MM.1S (cell line): ENCODE measurements at regions not wholly inside any gene's neighbourhood (a gene's known extent, or its start where the extent isn't known, plus 50 kb on each side); places are given as distances from the start of the nearest gene placed in this dataset.

Experiments
- DNase-seq: peaks from one replicate; pipeline ENCODE4 v3.0.0-alpha.2; 2015
- H2AFZ ChIP-seq: fragments of 300-600 bp; sonication (generic); 2 replicates; pipeline ENCODE4 v1.6.0; 2016; ENCODE audit warnings: antibody characterized with exemption, low read length
- H3F3A ChIP-seq: fragments of 300-600 bp; sonication (generic); 2 replicates; pipeline ENCODE4 v1.6.1; 2016; ENCODE audit warnings: mild to moderate bottlenecking, antibody characterized with exemption, low read length, moderate library complexity, mixed read lengths; ENCODE audit not compliant: insufficient read depth
- H3K27ac ChIP-seq: fragments of 300-600 bp; sonication (generic); 2 replicates; pipeline ENCODE4 v1.5.1; 2016; ENCODE audit warnings: mild to moderate bottlenecking, low read length
- H3K27me3 ChIP-seq: fragments of 300-600 bp; sonication (generic); replicated peaks from 2 replicates; pipeline ENCODE4 v1.6.0; 2016; ENCODE audit warnings: low read length; ENCODE audit not compliant: insufficient read depth
- H3K36me3 ChIP-seq: fragments of 300-600 bp; sonication (generic); replicated peaks from 2 replicates; pipeline ENCODE4 v1.6.1; 2016; ENCODE audit warnings: mild to moderate bottlenecking, low read length, mixed read lengths; ENCODE audit not compliant: insufficient read depth
- H3K4me1 ChIP-seq: fragments of 300-600 bp; sonication (generic); 2 replicates; pipeline ENCODE4 v1.6.1; 2016; ENCODE audit warnings: low read length, mixed read lengths
- H3K4me2 ChIP-seq: fragments of 300-600 bp; sonication (generic); 2 replicates; pipeline ENCODE4 v1.6.0; 2016; ENCODE audit warnings: low read depth, low read length
- H3K4me3 ChIP-seq: fragments of 300-600 bp; sonication (generic); 2 replicates; pipeline ENCODE4 v1.5.1; 2016; ENCODE audit warnings: low read length, mixed read lengths
- H3K79me2 ChIP-seq: fragments of 300-600 bp; sonication (generic); 2 replicates; pipeline ENCODE4 v1.6.1; 2016; ENCODE audit warnings: mixed run types, low read length, mixed read lengths
- H3K9ac ChIP-seq: fragments of 300-600 bp; sonication (generic); 2 replicates; pipeline ENCODE4 v1.6.1; 2016; ENCODE audit warnings: low read length, mixed read lengths
- H3K9me2 ChIP-seq: fragments of 300-600 bp; sonication (generic); replicated peaks from 2 replicates; pipeline ENCODE4 v1.6.1; 2016; ENCODE audit warnings: mild to moderate bottlenecking, low read length, mixed read lengths; ENCODE audit not compliant: insufficient read depth
- H3K9me3 ChIP-seq: fragments of 300-600 bp; sonication (generic); replicated peaks from 2 replicates; pipeline ENCODE4 v1.6.1; 2016; ENCODE audit warnings: mild to moderate bottlenecking, low read length, mixed read lengths; ENCODE audit not compliant: insufficient read depth
- H4K20me1 ChIP-seq: fragments of 300-600 bp; sonication (generic); 2 replicates; pipeline ENCODE4 v1.6.1; 2016; ENCODE audit warnings: mild to moderate bottlenecking, low read length, moderate library complexity, mixed read lengths; ENCODE audit not compliant: insufficient read depth
- EZH2 ChIP-seq: fragments of 300-600 bp; sonication (generic); optimal IDR thresholded peaks from 2 replicates; pipeline ENCODE3; 2017; ENCODE audit warnings: low read depth, mild to moderate bottlenecking, antibody characterized with exemption, low read length, mixed read lengths
- EZH2phosphoT487 ChIP-seq: fragments of 300-600 bp; sonication (generic); IDR thresholded peaks from 2 replicates; pipeline ENCODE4 v1.6.1; 2018; ENCODE audit warnings: antibody characterized with exemption, low read length
- TF ChIP-seq, protein P1 (sequence below): fragments of 300-600 bp; sonication (generic); IDR thresholded peaks from 2 replicates; pipeline ENCODE4 v1.5.1; 2016; ENCODE audit warnings: antibody characterized with exemption, low read length, mixed read lengths

DNA sequence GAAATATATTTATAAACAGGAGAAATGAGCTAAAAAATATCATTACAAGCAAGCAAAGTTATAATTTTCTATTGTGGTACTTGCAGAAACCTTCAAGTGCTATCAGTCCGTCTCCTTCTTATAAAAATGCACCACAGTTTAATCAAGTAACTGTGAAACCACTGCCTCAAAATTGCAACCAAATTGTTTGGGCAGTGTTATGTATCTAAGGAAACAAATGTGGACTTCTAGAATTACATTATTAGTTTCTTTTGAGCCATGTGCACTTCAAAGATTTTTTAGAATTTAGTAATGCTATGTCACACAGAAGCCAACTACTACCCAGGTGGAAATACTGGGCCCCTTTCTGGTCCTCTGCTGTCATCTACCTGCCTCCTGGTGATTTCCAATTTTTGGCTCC lies 495.6 kb downstream of the NYAP2 start:
- Histone ChIP-seq H3K4me3 (no peak overlapping the region), H4K20me1 (no peaks in the 10 kb centered on the region), H3K4me2 (no peak overlapping the region), H3K9me3 (no peaks in the 10 kb centered on the region), H3K9ac (no peak overlapping the region), H3F3A (no peaks in the 10 kb centered on the region), H3K36me3 (no peaks in the 10 kb centered on the region), H3K27ac (no peak overlapping the region), H3K4me1 (no peaks in the 10 kb centered on the region), H2AFZ (no peak overlapping the region), H3K9me2 (no peaks in the 10 kb centered on the region), H3K27me3 (no peaks in the 10 kb centered on the region), H3K79me2 (no peaks in the 10 kb centered on the region)
- TF ChIP-seq EZH2phosphoT487: no peak
- TF ChIP-seq, protein P1, sequence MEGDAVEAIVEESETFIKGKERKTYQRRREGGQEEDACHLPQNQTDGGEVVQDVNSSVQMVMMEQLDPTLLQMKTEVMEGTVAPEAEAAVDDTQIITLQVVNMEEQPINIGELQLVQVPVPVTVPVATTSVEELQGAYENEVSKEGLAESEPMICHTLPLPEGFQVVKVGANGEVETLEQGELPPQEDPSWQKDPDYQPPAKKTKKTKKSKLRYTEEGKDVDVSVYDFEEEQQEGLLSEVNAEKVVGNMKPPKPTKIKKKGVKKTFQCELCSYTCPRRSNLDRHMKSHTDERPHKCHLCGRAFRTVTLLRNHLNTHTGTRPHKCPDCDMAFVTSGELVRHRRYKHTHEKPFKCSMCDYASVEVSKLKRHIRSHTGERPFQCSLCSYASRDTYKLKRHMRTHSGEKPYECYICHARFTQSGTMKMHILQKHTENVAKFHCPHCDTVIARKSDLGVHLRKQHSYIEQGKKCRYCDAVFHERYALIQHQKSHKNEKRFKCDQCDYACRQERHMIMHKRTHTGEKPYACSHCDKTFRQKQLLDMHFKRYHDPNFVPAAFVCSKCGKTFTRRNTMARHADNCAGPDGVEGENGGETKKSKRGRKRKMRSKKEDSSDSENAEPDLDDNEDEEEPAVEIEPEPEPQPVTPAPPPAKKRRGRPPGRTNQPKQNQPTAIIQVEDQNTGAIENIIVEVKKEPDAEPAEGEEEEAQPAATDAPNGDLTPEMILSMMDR: no peak
- TF ChIP-seq EZH2: no peak
- no peak for DNase-seq

DNA sequence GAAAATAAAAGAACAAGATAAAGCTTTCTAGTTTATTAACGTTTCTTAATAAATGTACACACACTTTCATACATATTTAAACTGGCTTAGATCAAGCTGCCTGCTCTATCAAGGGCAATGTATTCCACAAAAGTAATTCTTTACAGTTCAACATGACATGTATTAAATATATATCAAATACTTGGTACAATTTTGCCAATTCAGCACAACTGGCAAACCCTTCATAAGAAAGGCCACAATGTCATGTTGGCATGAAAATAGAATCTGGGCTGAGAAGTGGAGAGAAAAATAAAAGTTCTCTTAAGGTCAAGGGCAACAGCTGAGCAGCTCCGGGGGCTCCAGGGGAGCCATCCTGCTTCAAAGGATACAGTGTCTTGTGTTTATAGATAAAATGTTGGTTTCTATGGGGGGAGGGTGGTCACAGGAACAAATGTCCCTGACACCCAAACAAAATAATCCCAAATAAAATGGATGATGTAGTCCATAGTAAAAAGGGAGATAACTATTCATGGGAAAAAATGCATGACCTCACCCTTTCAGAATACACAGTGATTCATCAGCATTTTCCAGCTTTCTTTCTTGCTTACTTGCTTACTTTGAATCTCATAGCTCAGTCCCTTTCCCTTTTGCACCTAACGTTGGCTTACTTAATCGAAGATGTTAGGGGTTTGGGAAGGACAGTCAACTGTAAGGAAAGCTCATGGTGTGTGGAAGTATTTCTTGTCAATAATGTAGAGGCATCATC lies 494.9 kb downstream of the NYAP2 start:
- Histone ChIP-seq H3K36me3 (no peaks in the 10 kb centered on the region), H3K4me1 (no peaks in the 10 kb centered on the region), H3K79me2 (no peaks in the 10 kb centered on the region), H3K4me3 (no peak overlapping the region), H3K27me3 (no peaks in the 10 kb centered on the region), H3K9me3 (no peaks in the 10 kb centered on the region), H3K27ac (no peak overlapping the region), H3K4me2 (no peak overlapping the region), H2AFZ (no peak overlapping the region), H4K20me1 (no peaks in the 10 kb centered on the region), H3K9me2 (no peaks in the 10 kb centered on the region), H3F3A (no peaks in the 10 kb centered on the region), H3K9ac (no peak overlapping the region)
- DNase-seq: no peak
- TF ChIP-seq, protein P1: no peak
- TF ChIP-seq EZH2phosphoT487: no peak
- TF ChIP-seq EZH2: no peak

DNA sequence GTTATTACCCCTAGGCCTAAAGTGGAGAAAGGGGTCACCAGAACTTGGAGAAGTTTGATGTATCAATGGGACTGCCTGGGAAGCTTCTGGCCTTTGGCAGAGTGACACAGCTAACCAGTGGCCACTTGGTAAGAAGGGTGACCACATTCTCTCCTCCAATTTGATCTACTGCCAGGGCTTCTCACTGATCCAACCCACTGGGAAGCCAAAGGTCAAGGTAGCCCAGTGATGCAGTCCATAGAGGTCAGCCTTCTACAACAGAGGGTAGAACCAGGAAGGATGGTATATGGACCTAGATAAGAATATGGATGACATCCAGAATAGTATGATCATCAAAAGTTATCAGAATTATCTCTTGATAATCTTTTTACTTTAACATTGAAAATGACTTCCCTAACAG lies 493.6 kb downstream of the NYAP2 start:
- H3K4me2 ChIP-seq: no peak overlapping the region
- no peaks in the 10 kb centered on the region for H3K4me1 ChIP-seq
- no peaks in the 10 kb centered on the region for H3K9me3 ChIP-seq
- H3K4me3 ChIP-seq: no peak overlapping the region
- DNase-seq: no peak
- no peaks in the 10 kb centered on the region for H3K36me3 ChIP-seq
- H3K27me3 ChIP-seq: no peaks in the 10 kb centered on the region
- no peaks in the 10 kb centered on the region for H3F3A ChIP-seq
- H3K79me2 ChIP-seq: no peaks in the 10 kb centered on the region
- H3K9me2 ChIP-seq: no peaks in the 10 kb centered on the region
- TF ChIP-seq, protein P1: no peak
- TF ChIP-seq EZH2 (no peak), EZH2phosphoT487 (no peak)
- no peak overlapping the region for H2AFZ ChIP-seq
- H3K27ac ChIP-seq: no peak overlapping the region
- no peak overlapping the region for H3K9ac ChIP-seq
- no peaks in the 10 kb centered on the region for H4K20me1 ChIP-seq
